Muscle layer of colon (tissue), 2 donors: ENCODE measurements at regions not wholly inside any gene's neighbourhood (a gene's known extent, or its start where the extent isn't known, plus 50 kb on each side); places are given as distances from the start of the nearest gene placed in this dataset.
"Not testable (repeated sequence)": the region's sequence is repeated elsewhere in the genome, so short reads cannot be mapped to it uniquely, and the experiment has no call there.

Experiments
- H3K27ac ChIP-seq: one replicate; pipeline ENCODE4 v1.7.0; 2013; ENCODE audit warnings: low read depth, mild to moderate bottlenecking, low read length, moderate library complexity
- H3K27me3 ChIP-seq, 2 donors: one replicate each; pipeline ENCODE4 v1.7.0; 2013; ENCODE audit warnings: low read length in 2 of 2, mild to moderate bottlenecking in 2 of 2; ENCODE audit not compliant: insufficient read depth in 2 of 2, control insufficient read depth in 1 of 2
- H3K36me3 ChIP-seq: one replicate; pipeline ENCODE4 v1.7.0; 2013; ENCODE audit warnings: mild to moderate bottlenecking, low read length; ENCODE audit not compliant: insufficient read depth
- H3K4me1 ChIP-seq: one replicate; pipeline ENCODE4 v1.7.0; 2013; ENCODE audit warnings: mild to moderate bottlenecking, low read length; ENCODE audit not compliant: insufficient read depth
- H3K4me3 ChIP-seq, 2 donors: one replicate each; pipeline ENCODE4 v1.7.0; 2013; ENCODE audit warnings: low read length in 2 of 2, low read depth in 1 of 2, mild to moderate bottlenecking in 1 of 2, moderate library complexity in 1 of 2
- H3K9ac ChIP-seq: one replicate; pipeline ENCODE4 v1.7.0; 2013; ENCODE audit warnings: low read length
- H3K9me3 ChIP-seq: one replicate; pipeline ENCODE4 v1.7.0; 2013; ENCODE audit warnings: mild to moderate bottlenecking, low read length
- donor health status: abdominal sarcoma.
- donor health status: Adenocarcinoma of cecum.

GRCh38 chr18:1528964-1529509, 624.4 kb downstream of the ADCYAP1 start:
- Histone ChIP-seq H3K27ac (no peak overlapping the region), H3K9ac (no peak overlapping the region), H3K27me3 (no peaks in the 10 kb centered on the region), H3K36me3 (no peaks in the 10 kb centered on the region), H3K9me3 (no peaks in the 10 kb centered on the region), H3K4me3 (no peak overlapping the region), H3K4me1 (no peaks in the 10 kb centered on the region)

GRCh38 chr18:1530650-1531049, 626.0 kb downstream of the ADCYAP1 start:
- H3K9me3 ChIP-seq: no peaks in the 10 kb centered on the region
- no peaks in the 10 kb centered on the region for H3K4me1 ChIP-seq
- no peak overlapping the region for H3K9ac ChIP-seq
- no peak overlapping the region for H3K4me3 ChIP-seq
- H3K36me3 ChIP-seq: no peaks in the 10 kb centered on the region
- no peaks in the 10 kb centered on the region for H3K27me3 ChIP-seq
- H3K27ac ChIP-seq: no peak overlapping the region

- H3K9me3 ChIP-seq: no peaks in the 10 kb centered on the region
- H3K4me1 ChIP-seq: no peaks in the 10 kb centered on the region
- H3K9ac ChIP-seq: no peak overlapping the region
- H3K36me3 ChIP-seq: no peaks in the 10 kb centered on the region
- H3K4me3 ChIP-seq: no peak overlapping the region
- H3K27ac ChIP-seq: no peak overlapping the region
- H3K27me3 ChIP-seq: no peaks in the 10 kb centered on the region
Observed at GRCh38 chr18:1539276-1539675, 634.6 kb downstream of the ADCYAP1 start.

- H3K27ac ChIP-seq: no peak overlapping the region
- H3K36me3 ChIP-seq: no peaks in the 10 kb centered on the region
- no peaks in the 10 kb centered on the region for H3K27me3 ChIP-seq
- H3K4me1 ChIP-seq: no peaks in the 10 kb centered on the region
- no peaks in the 10 kb centered on the region for H3K9me3 ChIP-seq
- H3K4me3 ChIP-seq: no peak overlapping the region
- no peak overlapping the region for H3K9ac ChIP-seq
Observed at GRCh38 chr18:1541478-1541877, 636.8 kb downstream of the ADCYAP1 start.

- Histone ChIP-seq H3K4me3 (no peak overlapping the region), H3K9ac (no peak overlapping the region), H3K9me3 (no peaks in the 10 kb centered on the region), H3K4me1 (no peaks in the 10 kb centered on the region), H3K36me3 (no peaks in the 10 kb centered on the region), H3K27ac (no peak overlapping the region), H3K27me3 (no peaks in the 10 kb centered on the region)
Observed at GRCh38 chr18:1542230-1542774, 637.6 kb downstream of the ADCYAP1 start.

GRCh38 chr18:1544016-1544415, 639.3 kb downstream of the ADCYAP1 start:
- Histone ChIP-seq H3K27ac (no peak overlapping the region), H3K27me3 (no peaks in the 10 kb centered on the region), H3K9me3 (no peaks in the 10 kb centered on the region), H3K9ac (no peak overlapping the region), H3K36me3 (no peaks in the 10 kb centered on the region), H3K4me1 (no peaks in the 10 kb centered on the region), H3K4me3 (no peak overlapping the region)

- H3K4me1 ChIP-seq, H3K9me3 ChIP-seq, H3K36me3 ChIP-seq, H3K27me3 ChIP-seq, H3K27ac ChIP-seq, H3K4me3 ChIP-seq, H3K9ac ChIP-seq: not testable (repeated sequence)
Observed at GRCh38 chr18:1557711-1558110, 653.0 kb downstream of the ADCYAP1 start.

GRCh38 chr18:1559563-1559962, 654.9 kb downstream of the ADCYAP1 start:
- Histone ChIP-seq H3K36me3 (no peaks in the 10 kb centered on the region), H3K4me1 (no peaks in the 10 kb centered on the region), H3K9me3 (no peaks in the 10 kb centered on the region), H3K27ac (no peak overlapping the region), H3K9ac (no peak overlapping the region), H3K27me3 (no peaks in the 10 kb centered on the region), H3K4me3 (no peak overlapping the region)

GRCh38 chr18:1564793-1565192, 660.1 kb downstream of the ADCYAP1 start:
- Histone ChIP-seq H3K27me3 (no peaks in the 10 kb centered on the region), H3K9me3 (no peaks in the 10 kb centered on the region), H3K9ac (no peak overlapping the region), H3K4me1 (no peaks in the 10 kb centered on the region), H3K36me3 (no peaks in the 10 kb centered on the region), H3K27ac (no peak overlapping the region), H3K4me3 (no peak overlapping the region)

GRCh38 chr18:1571206-1571605, 666.5 kb downstream of the ADCYAP1 start:
- no peak overlapping the region for H3K4me3 ChIP-seq
- no peaks in the 10 kb centered on the region for H3K36me3 ChIP-seq
- H3K27ac ChIP-seq: no peak overlapping the region
- no peak overlapping the region for H3K9ac ChIP-seq
- H3K9me3 ChIP-seq: no peaks in the 10 kb centered on the region
- no peaks in the 10 kb centered on the region for H3K4me1 ChIP-seq
- no peaks in the 10 kb centered on the region for H3K27me3 ChIP-seq

- H3K27ac ChIP-seq: no peak overlapping the region
- H3K4me1 ChIP-seq: no peaks in the 10 kb centered on the region
- no peak overlapping the region for H3K4me3 ChIP-seq
- H3K27me3 ChIP-seq: no peaks in the 10 kb centered on the region
- no peak overlapping the region for H3K9ac ChIP-seq
- H3K36me3 ChIP-seq: no peaks in the 10 kb centered on the region
- H3K9me3 ChIP-seq: no peaks in the 10 kb centered on the region
Observed at GRCh38 chr18:1573732-1574131, 669.1 kb downstream of the ADCYAP1 start.

GRCh38 chr18:1575084-1575483, 670.4 kb downstream of the ADCYAP1 start:
- Histone ChIP-seq H3K27ac (no peak overlapping the region), H3K9me3 (no peaks in the 10 kb centered on the region), H3K4me3 (no peak overlapping the region), H3K9ac (no peak overlapping the region), H3K36me3 (no peaks in the 10 kb centered on the region), H3K4me1 (no peaks in the 10 kb centered on the region), H3K27me3 (no peaks in the 10 kb centered on the region)
